K562 (cell line): ENCODE measurements at regions not wholly inside any gene's neighbourhood (a gene's known extent, or its start where the extent isn't known, plus 50 kb on each side); places are given as distances from the start of the nearest gene placed in this dataset.

Experiments used
- ATAC-seq: fragments of 200-7000 bp; cut with Tn5 transposase; 3 replicates; pipeline ENCODE4 v1.9.1; 2020; ENCODE audit warnings: moderate library complexity
- BruUV-seq: library from RNA; stranded (reverse); fragments of 400-500 nt; replicated peaks from 2 replicates; lab custom pipeline; 2021; lab: Mats Ljungman, UMichigan
- CTCF ChIA-PET: fragments of 300-600 bp; formaldehyde crosslinking; extraction: SDS; loops from one replicate; lab custom pipeline; 2021; ENCODE audit warnings: low intra/inter-chr PET ratio; lab: Yijun Ruan, JAX
- POLR2A ChIA-PET: fragments of 300-600, 350-650 bp; sonication (Branson Sonifier 250); formaldehyde crosslinking; extraction: SDS; loops from one replicate; lab custom pipeline; 2021; ENCODE audit warnings: antibody characterized with exemption, inconsistent platforms; lab: Yijun Ruan, JAX
- DNase-seq, 4 experiments: peaks; one replicate each; pipeline versions ENCODE4 v3.0.0 to v3.0.0-alpha.2; 2011 to 2018; ENCODE audit warnings: low spot score in 3 of 4, mixed read lengths in 3 of 4; ENCODE audit errors: extremely low read depth in 1 of 4
- FAIRE-seq: peaks from 2 replicates; lab custom pipeline; 2011; peaks lifted over from hg19 to GRCh38; lab: Jason Lieb, UNC
- H2AFZ ChIP-seq: 2 replicates; pipeline ENCODE4 v1.6.0; 2011; ENCODE audit warnings: low read depth, low read length, control low read depth, inconsistent platforms
- H3K27ac ChIP-seq: fragments of 200-600 bp; 3 replicates; pipeline ENCODE4 v1.8.0; 2011; ENCODE audit warnings: low read depth, mild to moderate bottlenecking, control low read depth, inconsistent platforms, low read length, moderate library complexity, mixed read lengths; ENCODE audit errors: extremely low read depth
- H3K27me3 ChIP-seq, 2 experiments: fragments of 300-600 bp in 1 of 2; 2 replicates in 1 of 2; 3 replicates in 1 of 2; pipeline versions ENCODE4 v1.6.0 to v1.8.0; 2011; ENCODE audit warnings: inconsistent platforms in 2 of 2, low read length in 2 of 2, mild to moderate bottlenecking in 1 of 2, mixed read lengths in 1 of 2, moderate library complexity in 1 of 2; ENCODE audit not compliant: control insufficient read depth in 2 of 2, insufficient read depth in 2 of 2
- H3K36me3 ChIP-seq: fragments of 300-600 bp; 3 replicates; pipeline ENCODE4 v1.8.0; 2011; ENCODE audit warnings: mild to moderate bottlenecking, low read length, inconsistent platforms; ENCODE audit not compliant: control insufficient read depth, insufficient read depth
- H3K4me1 ChIP-seq, 2 experiments: fragments of 200-600 bp in 1 of 2; replicated peaks in 1 of 2; 2 replicates in 1 of 2; 3 replicates in 1 of 2; pipeline versions ENCODE4 v1.5.1 to v1.8.0; 2011; ENCODE audit warnings: inconsistent platforms in 2 of 2, low read length in 2 of 2, mild to moderate bottlenecking in 1 of 2, mixed read lengths in 1 of 2, moderate library complexity in 1 of 2; ENCODE audit not compliant: control insufficient read depth in 2 of 2, insufficient read depth in 2 of 2
- H3K4me2 ChIP-seq: 2 replicates; pipeline ENCODE4 v1.6.1; 2011; ENCODE audit warnings: low read length, control low read depth, inconsistent platforms, mixed read lengths; ENCODE audit not compliant: insufficient read depth
- H3K4me3 ChIP-seq: fragments of 200-600 bp; sonication (generic), shearing (Covaris generic); 2 replicates; pipeline ENCODE4 v1.5.1; 2016; ENCODE audit warnings: control low read depth, inconsistent platforms
- H3K79me2 ChIP-seq: fragments of 200-600 bp; 3 replicates; pipeline ENCODE4 v1.8.0; 2011; ENCODE audit warnings: low read length, inconsistent platforms; ENCODE audit not compliant: control insufficient read depth, insufficient read depth
- H3K9ac ChIP-seq, 2 experiments: 2 replicates each; pipeline versions ENCODE4 v1.6.0 to v1.6.1; 2011; ENCODE audit warnings: low read depth in 2 of 2, low read length in 2 of 2, control low read depth in 1 of 2, inconsistent platforms in 1 of 2, mild to moderate bottlenecking in 1 of 2, mixed read lengths in 1 of 2; ENCODE audit not compliant: insufficient read depth in 1 of 2
- H3K9me1 ChIP-seq: one replicate; pipeline ENCODE4 v1.6.0; 2011; ENCODE audit warnings: inconsistent platforms, mild to moderate bottlenecking, low read length, moderate library complexity; ENCODE audit not compliant: control insufficient read depth, insufficient read depth
- H3K9me3 ChIP-seq: replicated peaks from 2 replicates; pipeline ENCODE4 v1.5.1; 2011; ENCODE audit warnings: low read depth, low read length, inconsistent platforms; ENCODE audit not compliant: control insufficient read depth, insufficient read depth
- H4K20me1 ChIP-seq: replicated peaks from 2 replicates; pipeline ENCODE4 v1.6.1; 2011; ENCODE audit warnings: low read length, inconsistent platforms, mixed read lengths; ENCODE audit not compliant: control insufficient read depth, insufficient read depth
- FOXJ2 ChIP-seq: fragments of 200-800 bp; sonication (Bioruptor generic); IDR thresholded peaks from 2 replicates; pipeline ENCODE4 v1.6.1; 2016; ENCODE audit warnings: missing genetic modification characterization, missing compliant biosample characterization
- HMG20A ChIP-seq: fragments of 450-650 bp; formaldehyde crosslinking; conservative IDR thresholded peaks from 2 replicates; pipeline ENCODE4 v1.4.0; 2020; ENCODE audit warnings: mild to moderate bottlenecking, mixed read lengths
- JUNB ChIP-seq: fragments of 450-650 bp; formaldehyde crosslinking; conservative IDR thresholded peaks from 2 replicates; pipeline ENCODE4 v1.4.0; 2020; ENCODE audit warnings: mild to moderate bottlenecking
- RBM14 ChIP-seq: fragments of 200-400 bp; formaldehyde crosslinking; IDR thresholded peaks from 2 replicates; pipeline ENCODE4 v1.6.1; 2018; ENCODE audit warnings: low read depth, mild to moderate bottlenecking, low read length, moderate library complexity, borderline replicate concordance; ENCODE audit not compliant: insufficient read depth
- RNF219 ChIP-seq: fragments of 250-450 bp; sonication (Bioruptor Pico); IDR thresholded peaks from 2 replicates; pipeline ENCODE4 v1.5.0; 2022; ENCODE audit warnings: mild to moderate bottlenecking
- SMAD3 ChIP-seq: fragments of 450-650 bp; formaldehyde crosslinking; conservative IDR thresholded peaks from 2 replicates; pipeline ENCODE4 v1.4.0; 2020; ENCODE audit warnings: mild to moderate bottlenecking
- TEAD1 ChIP-seq, 2 experiments: fragments of 450-650 bp in 1 of 2; sonication (generic) in 1 of 2; formaldehyde crosslinking; IDR thresholded peaks; 2 replicates each; pipeline versions ENCODE4 v1.4.0 to v1.8.0; 2020 to 2022; ENCODE audit warnings: mild to moderate bottlenecking in 2 of 2, missing genetic modification reagents in 1 of 2
- TFE3 ChIP-seq: fragments of 450-650 bp; formaldehyde crosslinking; IDR thresholded peaks from 2 replicates; pipeline ENCODE4 v1.4.0; 2020; ENCODE audit warnings: mild to moderate bottlenecking, mixed read lengths
- ZFP30 ChIP-seq: fragments of 250-450 bp; sonication (Bioruptor Pico); IDR thresholded peaks from 2 replicates; pipeline ENCODE4 v1.8.0; 2022; ENCODE audit warnings: moderate library complexity, mild to moderate bottlenecking, inconsistent platforms, borderline replicate concordance
- ZFX ChIP-seq: sonication (generic); formaldehyde crosslinking; IDR thresholded peaks from 2 replicates; pipeline ENCODE4 v1.8.0; 2022; ENCODE audit warnings: mild to moderate bottlenecking, missing genetic modification reagents, moderate library complexity
- ZNF583 ChIP-seq: fragments of 250-450 bp; sonication (Bioruptor Pico); IDR thresholded peaks from 2 replicates; pipeline ENCODE4 v1.4.0; 2020
- ZNF639 ChIP-seq, 2 experiments: fragments of 200-800 bp in 1 of 2; sonication (Bioruptor generic) in 1 of 2; sonication (generic) in 1 of 2; formaldehyde crosslinking in 1 of 2; IDR thresholded peaks in 1 of 2; conservative IDR thresholded peaks in 1 of 2; 2 replicates each; pipeline versions ENCODE4 v1.5.0 to v1.6.1; 2016 to 2020; ENCODE audit warnings: missing compliant biosample characterization in 1 of 2, missing genetic modification characterization in 1 of 2, missing genetic modification reagents in 1 of 2
- ZNF696 ChIP-seq: fragments of 250-450 bp; sonication (Bioruptor Pico); conservative IDR thresholded peaks from 2 replicates; pipeline ENCODE4 v1.4.0; 2020; ENCODE audit warnings: mild to moderate bottlenecking, moderate library complexity
- WGBS: fragments of 100-300 bp; shearing (Covaris generic); methylation state at CpG from one replicate; pipeline ENCODE4 v1.1.6; 2016; ENCODE audit warnings: low coverage, mixed read lengths; ENCODE audit not compliant: insufficient coverage; ENCODE audit errors: missing lambda C conversion rate; 5-methylcytosine and 5-hydroxymethylcytosine counted together
- in situ Hi-C: fragments of 300-500 bp; cut with MboI; formaldehyde crosslinking; loops from 4 replicates; pipeline ENCODE4 v1.15.0; 2018; ENCODE audit warnings: inconsistent platforms, mixed read lengths
- intact Hi-C: fragments of 100-400 bp; cut with micrococcal nuclease; formaldehyde crosslinking; loops from 2 replicates; pipeline ENCODE4 v1.14.2; 2022

- DNase-seq (no peak), FAIRE-seq (no peak), ATAC-seq (no peak)
- BruUV-seq = no TSS peak
- Histone ChIP-seq H3K9me3 (no peaks in the 10 kb centered on the region), H3K9ac (no peak overlapping the region), H3K4me1 (no peaks in the 10 kb centered on the region), H3K4me2 (no peak overlapping the region), H3K79me2 (no peaks in the 10 kb centered on the region), H2AFZ (no peak overlapping the region), H3K36me3 (no peaks in the 10 kb centered on the region), H4K20me1 (no peaks in the 10 kb centered on the region), H3K9me1 (no peaks in the 10 kb centered on the region), H3K27me3 (no peaks in the 10 kb centered on the region), H3K4me3 (no peak overlapping the region), H3K27ac (no peak overlapping the region)
- intact Hi-C loops = loop anchor here (2.0 to 5.0 kb wide), 2 partner anchors 686 to 841 kb away; no protein-coding TSS in a partner anchor
- in situ Hi-C loops = loop anchor here (25.0 kb wide), 1 partner anchor 856 kb away; no protein-coding TSS in a partner anchor
- ChIA-PET CTCF (no interaction called here), POLR2A (interaction anchor here (0.6 kb wide), 1 partner anchor 76 kb away, joined by 3 read pairs; no protein-coding TSS in a partner anchor)
- WGBS = under 1% methylated on average over 8 of the region's 8 CpGs
- no peak for TF ChIP-seq ZNF639 (CRISPR knock-in tag; conservative IDR thresholded peaks at IDR 0.05 in 1 of 2, IDR thresholded peaks at IDR 0.05 in 1 of 2)
- no peak for TF ChIP-seq ZNF583
- no peak for TF ChIP-seq RBM14
- no peak for TF ChIP-seq ZNF696 (CRISPR knock-in tag)
- no peak for TF ChIP-seq TEAD1 (CRISPR knock-in tag; IDR thresholded peaks at IDR 0.05)
- TF ChIP-seq FOXJ2 (tag) = no peak
- no peak for TF ChIP-seq ZFX (CRISPR knock-in tag)
- no peak for TF ChIP-seq JUNB
- no peak for TF ChIP-seq RNF219 (CRISPR knock-in tag)
- TF ChIP-seq SMAD3 (CRISPR knock-in tag) = no peak
- no peak for TF ChIP-seq ZFP30 (CRISPR knock-in tag)
- TF ChIP-seq TFE3 = no peak
- TF ChIP-seq HMG20A (CRISPR knock-in tag) = no peak
Observed at GRCh38 chr3:137106612-137107240, 148.9 kb downstream of the IL20RB start.
